GM18520 (cell line): ENCODE measurements at regions not wholly inside any gene's neighbourhood (a gene's known extent, or its start where the extent isn't known, plus 50 kb on each side); places are given as distances from the start of the nearest gene placed in this dataset.
"Not testable (repeated sequence)": the region's sequence is repeated elsewhere in the genome, so short reads cannot be mapped to it uniquely, and the experiment has no call there.

Source experiments
- ATAC-seq: cut with Tn5 transposase; IDR thresholded peaks from one replicate; pipeline ENCODE4 v1.9.1; 2021; ENCODE audit not compliant: unreplicated experiment

- no peak for ATAC-seq
Measured at GRCh38 chr13:73544175-73544574, 485.4 kb downstream of the KLF5 start.

DNA sequence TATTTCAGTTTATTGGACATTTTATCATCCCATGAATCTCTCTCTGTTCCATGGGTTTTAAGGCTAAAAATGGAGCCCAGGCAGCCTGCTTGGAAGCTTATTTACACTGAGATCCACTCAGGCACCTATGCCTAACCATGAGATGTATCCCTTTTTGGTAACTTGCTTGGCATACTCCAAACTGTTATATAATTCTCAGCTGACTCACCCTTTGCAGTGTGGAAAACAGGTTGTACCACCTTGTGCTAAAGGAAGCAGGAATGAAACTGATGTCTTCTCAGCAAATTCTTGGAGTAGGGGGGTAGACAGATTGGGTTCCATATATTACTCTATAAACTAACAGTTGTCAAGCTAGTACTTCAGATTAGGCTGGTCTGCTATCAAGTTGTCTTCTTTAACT lies 483.6 kb downstream of the KLF5 start:
- ATAC-seq, result no peak

DNA sequence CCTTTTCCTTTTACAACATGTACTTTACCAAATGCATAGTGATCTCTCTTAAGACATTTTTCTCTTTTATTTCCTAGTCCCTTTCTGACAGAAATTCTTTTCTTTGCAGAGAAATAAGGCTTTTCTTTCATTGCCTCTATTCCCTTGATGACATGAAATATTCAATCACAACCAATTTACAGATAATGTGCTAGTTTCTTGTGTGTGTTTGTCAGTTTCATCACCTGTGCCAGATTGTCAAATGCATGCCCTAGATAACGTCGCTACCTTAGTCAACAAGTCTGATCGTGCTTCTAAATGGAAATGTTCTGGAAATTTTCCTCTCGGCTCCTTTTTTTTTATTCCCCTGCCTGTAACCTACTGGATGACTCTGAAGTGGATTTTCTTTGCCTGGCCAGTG lies 478.1 kb downstream of the KLF5 start:
- no peak for ATAC-seq

DNA sequence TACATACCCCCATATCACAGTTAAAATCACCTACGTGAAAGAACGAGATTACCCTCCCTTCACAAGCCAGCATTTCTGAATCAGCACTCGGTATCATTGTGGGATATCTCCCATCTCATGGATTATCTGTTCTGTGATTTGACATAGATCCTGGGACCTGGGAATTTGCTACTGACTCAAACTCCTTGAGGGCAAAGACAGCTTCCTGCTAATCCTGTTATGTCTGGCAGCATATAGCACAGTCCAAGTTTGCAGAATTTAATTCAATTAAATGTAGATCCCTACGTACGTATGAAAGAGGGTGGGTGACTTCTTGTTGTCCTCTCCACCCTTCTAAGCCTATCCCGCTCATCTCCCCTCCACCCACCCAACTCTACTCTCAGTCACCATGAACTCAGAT lies 476.5 kb downstream of the KLF5 start:
- no peak for ATAC-seq

GRCh38 chr13:73532987-73533510 lies 474.2 kb downstream of the KLF5 start:
- no peak for ATAC-seq

- ATAC-seq, result no peak
Measured at GRCh38 chr13:73532582-73532981, 473.8 kb downstream of the KLF5 start.

- ATAC-seq, result no peak
Measured at GRCh38 chr13:73531014-73531413, 472.2 kb downstream of the KLF5 start.

DNA sequence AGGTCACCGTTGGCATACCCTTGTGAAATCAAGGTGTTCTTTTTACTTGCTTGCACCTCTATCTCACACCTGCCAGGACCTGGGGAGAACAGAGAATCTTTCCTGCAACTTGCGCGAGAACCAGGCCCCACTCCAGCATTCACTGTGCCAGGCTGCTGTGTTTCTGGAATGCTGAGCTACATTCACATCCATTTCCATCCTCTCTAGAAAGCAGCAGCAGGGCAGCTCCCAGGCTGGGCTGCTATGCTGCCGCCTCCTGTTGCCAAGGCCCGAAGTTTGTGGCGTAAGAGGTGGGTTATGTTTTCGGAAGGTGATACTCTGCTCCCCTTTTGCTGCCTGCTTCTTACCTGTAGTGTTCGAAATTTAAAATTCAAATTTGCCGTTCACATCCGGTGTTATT lies 464.1 kb downstream of the KLF5 start:
- ATAC-seq, result no peak

- no peak for ATAC-seq
Measured at GRCh38 chr13:73521985-73522524, 463.2 kb downstream of the KLF5 start.

DNA sequence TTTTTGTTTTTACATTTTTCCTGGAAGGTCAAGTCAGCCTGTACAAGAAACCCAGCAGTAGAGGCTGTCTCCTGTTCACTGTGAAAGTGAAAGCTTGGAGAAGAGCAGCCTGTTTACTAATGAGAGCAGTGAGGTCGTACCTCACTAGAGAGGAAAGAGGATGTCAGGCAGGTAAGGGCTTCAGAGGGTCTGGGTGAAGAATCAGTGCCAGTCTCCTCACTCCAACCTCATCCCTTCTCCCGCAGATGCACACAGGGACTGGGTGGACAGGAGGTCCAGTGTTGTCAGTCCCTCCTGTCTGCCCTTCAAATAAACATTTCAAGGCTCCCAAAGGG lies 462.5 kb downstream of the KLF5 start:
- no peak for ATAC-seq

- ATAC-seq, result no peak
Measured at GRCh38 chr13:73520566-73521289, 461.9 kb downstream of the KLF5 start.

DNA sequence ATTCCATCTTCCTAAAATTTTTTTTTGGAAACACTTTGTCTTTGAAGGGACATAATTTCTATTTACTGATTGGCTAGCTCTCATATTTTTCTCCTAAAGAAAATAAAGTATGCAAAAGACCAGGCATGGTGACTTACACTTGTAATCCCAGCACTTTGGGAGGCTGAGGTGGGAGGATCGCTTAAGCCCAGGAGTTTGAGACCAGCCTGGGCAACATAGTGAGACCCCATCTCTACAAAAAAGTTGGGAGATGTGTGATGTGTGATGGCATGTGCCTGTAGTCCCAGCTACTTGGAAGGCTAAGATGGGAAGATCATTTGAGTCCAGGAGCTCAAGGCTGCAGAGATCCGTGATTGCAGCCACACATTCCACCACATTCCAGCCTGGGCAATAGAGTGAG lies 461.3 kb downstream of the KLF5 start:
- not testable (repeated sequence) for ATAC-seq

DNA sequence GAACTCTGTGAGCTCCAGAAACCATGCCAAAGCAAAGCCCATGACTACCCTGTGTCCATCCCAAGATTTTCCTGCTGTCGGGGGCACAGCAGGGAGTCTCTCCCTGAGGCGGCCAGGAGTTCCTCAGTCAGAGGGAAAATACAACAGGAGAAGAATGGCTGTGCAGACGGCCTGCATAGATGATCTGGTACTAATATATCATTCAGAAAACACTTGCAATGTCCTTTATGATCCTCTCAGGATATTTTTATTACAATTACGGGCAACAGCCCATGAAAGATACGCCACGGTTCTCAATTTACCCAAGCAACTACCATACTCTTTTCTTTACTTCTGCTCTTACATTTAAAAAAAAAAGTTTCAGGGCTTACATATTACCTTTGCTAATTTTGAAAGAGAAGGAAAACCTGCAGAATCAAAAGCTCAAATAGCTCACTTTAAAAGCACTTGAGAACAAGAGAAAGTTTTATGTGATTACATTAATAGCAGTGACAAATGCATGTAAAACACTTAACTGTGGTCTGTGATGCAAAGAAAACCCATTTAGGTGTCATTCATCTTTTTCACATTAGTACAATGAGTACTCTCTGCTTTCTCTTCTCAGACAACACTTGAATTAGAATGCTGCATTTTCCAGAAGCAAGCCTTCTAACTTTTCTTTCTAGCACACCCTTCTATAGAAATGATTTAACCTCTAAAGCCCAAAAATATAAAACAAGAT lies 460.8 kb downstream of the KLF5 start:
- no peak for ATAC-seq

- no peak for ATAC-seq
Measured at GRCh38 chr13:73517766-73518165, 459.0 kb downstream of the KLF5 start.

- no peak for ATAC-seq
Measured at GRCh38 chr13:73516731-73517130, 457.9 kb downstream of the KLF5 start.

GRCh38 chr13:73514208-73514607 lies 455.4 kb downstream of the KLF5 start:
- no peak for ATAC-seq

GRCh38 chr13:73513751-73514150 lies 454.9 kb downstream of the KLF5 start:
- no peak for ATAC-seq

GRCh38 chr13:73508841-73509240 lies 450.0 kb downstream of the KLF5 start:
- ATAC-seq, result no peak

GRCh38 chr13:73505376-73505890 lies 446.6 kb downstream of the KLF5 start:
- no peak for ATAC-seq

GRCh38 chr13:73499695-73500094 lies 440.9 kb downstream of the KLF5 start:
- no peak for ATAC-seq

DNA sequence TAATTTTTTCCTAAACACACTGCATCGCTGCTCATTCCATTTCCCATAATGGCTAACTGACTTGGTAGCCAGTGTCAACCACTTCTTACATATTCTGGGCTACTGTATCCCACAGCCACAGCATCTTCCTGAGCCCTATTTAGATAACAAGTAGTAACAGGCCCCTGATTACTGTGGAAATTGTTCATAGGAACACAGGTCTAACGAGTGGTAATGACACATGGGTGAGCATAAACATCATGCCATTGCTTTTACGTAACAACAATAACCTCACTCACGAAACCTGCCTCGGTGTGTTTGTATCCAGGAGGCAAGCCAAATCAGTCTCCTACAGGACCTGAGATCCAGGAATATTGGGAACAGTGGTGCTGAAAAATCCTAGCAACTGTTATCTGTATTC lies 438.6 kb downstream of the KLF5 start:
- no peak for ATAC-seq

GRCh38 chr13:73496711-73497110 lies 437.9 kb downstream of the KLF5 start:
- ATAC-seq, result no peak
